GM19035 (cell line): ENCODE measurements at regions not wholly inside any gene's neighbourhood (a gene's known extent, or its start where the extent isn't known, plus 50 kb on each side); places are given as distances from the start of the nearest gene placed in this dataset.
A peak's percentile ranks its signal among the peaks of the same experiment; 100 is the strongest.
"Not testable (repeated sequence)": the region's sequence is repeated elsewhere in the genome, so short reads cannot be mapped to it uniquely, and the experiment has no call there.

Source experiments
- ATAC-seq: cut with Tn5 transposase; IDR thresholded peaks from one replicate; pipeline ENCODE4 v1.9.1; 2021; ENCODE audit not compliant: unreplicated experiment

DNA sequence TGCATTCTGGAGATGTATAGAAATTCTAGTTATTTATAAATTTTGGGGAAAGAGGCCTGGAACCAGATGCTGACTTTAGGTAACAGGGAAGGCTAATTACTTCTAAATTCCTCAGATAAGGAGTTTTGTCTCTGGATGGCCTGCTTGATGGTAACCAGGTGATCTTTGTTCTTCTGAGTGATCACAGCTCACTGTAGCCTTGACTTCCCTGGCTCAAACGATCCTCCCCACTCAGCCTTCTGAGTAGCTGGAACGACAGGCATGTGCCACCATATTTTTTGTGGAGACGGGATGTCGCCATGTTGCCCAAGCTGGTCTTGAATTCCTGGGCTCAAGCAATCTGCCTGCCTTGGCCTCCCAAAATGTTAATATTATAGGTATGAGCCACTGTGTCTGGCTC, 54.4 kb upstream of the MSH6 start:
- ATAC-seq = no peak

DNA sequence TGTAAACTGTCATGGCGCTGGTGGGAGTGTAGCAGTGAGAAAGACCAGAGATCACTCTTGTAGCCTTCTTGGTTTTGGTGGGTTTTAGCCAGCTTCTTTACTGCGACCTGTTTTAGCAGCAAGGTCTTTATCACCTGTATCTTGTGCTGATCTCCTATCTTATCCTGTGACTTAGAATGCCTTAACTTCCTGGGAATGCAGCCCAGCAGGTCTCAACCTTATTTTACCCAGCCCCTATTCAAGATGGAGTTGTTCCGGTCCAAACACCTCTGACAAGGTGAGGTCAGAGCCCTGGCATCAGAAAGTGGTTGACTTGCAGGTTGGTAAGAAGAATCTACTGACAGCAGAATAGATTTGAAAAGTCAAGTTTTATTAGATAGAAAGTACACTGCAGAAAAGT, 55.0 kb upstream of the MSH6 start:
- no peak for ATAC-seq

DNA sequence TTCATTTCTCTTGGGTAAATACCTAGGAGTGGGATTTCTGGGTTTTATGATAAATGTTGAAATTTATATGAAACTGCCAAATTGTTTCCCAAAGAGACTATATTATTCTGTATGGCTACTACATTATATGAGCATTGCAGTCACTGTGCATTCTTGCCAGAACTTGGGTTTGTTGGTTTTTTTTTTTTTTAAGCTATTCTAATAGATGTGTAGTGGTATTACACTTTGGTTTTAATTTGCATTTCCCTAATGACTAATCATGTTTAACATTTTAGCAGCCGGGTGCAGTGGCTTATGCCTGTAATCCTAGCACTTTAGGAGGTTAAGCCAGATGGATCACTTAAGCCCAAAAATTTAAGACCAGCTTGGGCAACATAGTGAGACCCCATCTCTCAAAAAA, 56.0 kb upstream of the MSH6 start:
- not testable (repeated sequence) for ATAC-seq

DNA sequence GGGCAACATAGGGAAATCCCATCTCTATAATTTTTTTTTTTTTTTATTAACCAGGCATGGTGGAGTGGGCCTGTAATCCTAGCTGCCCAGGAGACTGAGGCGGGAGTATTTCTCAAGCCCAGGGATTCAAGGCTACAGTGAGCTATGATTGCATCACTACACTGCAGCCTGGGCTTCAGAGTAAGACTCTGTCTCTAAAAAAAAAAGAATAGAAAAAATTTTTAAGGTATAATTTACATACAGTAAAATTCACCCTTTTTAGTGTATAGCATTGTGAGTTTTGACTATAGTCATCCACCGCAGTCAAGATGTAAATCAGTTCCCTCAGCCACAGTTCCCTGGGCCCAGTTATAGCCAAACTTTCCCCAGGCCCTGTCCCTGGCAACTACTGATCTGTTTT, 57.1 kb upstream of the MSH6 start:
- no peak for ATAC-seq

DNA sequence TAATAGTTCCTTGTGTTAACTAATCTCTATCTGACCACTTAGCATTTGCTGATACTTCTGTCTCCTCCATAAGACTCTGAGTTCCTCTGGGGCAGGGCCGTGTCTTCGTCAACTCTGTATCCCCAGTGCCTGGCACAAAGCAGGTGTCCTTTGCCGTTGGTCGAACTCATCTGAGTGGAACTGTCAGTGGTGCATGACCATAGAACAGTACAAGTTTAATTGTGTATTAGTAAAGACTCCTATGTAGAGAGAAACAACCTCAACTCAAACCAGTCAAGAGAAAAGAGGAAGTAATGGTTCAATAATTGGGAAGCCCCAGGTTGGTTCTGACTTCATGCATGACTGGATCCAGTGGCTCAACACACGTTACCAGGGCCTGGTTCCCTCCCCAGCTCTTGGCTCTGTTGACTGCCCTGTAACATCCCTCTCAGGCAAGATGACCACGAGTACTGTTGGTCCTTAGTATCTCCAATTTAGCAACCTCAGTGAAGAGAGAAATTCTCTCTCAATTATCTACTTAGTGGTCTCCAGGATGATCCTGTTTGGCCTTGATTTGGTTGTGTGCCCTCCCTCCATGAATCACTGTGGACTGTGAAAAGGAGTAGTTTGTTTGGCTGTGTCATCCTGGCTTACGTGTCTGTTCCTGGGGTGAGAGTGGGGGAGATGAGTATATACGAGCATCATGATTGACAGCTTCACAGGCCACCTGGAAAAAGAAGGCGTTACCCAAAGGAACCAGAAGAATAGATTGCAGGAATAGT, 58.5 kb upstream of the MSH6 start:
- ATAC-seq = peak; percentile 86

DNA sequence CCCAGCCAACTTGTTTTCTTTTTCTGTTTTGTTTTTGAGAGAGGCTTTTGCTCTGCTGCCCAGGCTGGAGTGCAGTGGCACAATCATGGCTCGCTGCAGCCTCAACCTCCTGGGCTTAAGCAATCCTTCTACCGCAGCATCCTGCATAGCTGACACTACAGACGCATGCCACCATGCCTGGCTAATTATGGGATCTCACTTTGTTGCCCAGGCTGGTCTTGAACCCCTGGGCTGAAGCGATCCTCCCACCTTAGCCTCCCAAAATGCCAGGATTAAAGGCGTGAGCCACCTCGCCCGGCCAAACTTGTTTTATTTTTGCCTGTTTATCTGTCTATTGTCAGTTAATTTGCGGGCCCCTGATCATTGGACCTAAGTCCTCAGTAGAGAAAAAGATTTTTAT, 61.6 kb upstream of the MSH6 start:
- ATAC-seq = no peak

DNA sequence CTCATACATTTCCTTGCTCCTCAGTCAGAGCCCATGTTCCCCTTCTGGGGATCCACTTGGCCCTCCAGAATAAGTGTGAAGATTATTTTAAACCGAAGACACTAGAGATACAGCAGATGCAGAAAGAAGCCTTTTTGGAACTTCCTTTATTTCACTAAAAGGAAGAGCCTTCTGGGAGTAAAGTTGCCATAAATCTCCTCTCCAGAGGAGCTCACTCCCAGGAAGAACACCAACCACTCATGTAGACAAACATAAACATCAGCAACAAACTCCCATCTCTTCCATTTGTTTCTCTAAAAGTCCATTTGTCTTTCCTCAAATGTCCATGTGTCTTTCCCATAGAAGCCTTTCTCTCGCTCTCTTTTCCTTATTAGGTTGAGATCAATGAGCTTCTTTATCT, 62.4 kb upstream of the MSH6 start:
- ATAC-seq = no peak

DNA sequence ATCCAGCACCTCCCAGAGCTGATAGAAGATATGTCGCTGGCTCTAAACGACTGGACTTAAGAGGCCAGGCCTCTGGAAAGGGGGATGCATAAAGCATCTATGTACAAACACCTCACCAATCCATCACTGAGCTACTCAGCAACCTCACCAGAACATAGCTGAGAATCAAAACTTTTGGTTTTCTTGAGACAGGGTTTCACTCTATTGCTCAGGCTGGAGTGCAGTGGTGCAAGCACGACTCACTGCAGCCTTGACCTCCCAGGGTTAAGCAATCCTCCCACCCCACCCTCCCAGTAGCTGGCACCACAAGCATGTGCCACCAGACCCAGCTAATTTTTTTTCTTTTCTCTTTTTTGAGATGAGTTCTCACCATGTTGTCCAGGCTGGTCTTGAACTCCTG, 62.9 kb upstream of the MSH6 start:
- ATAC-seq = no peak

DNA sequence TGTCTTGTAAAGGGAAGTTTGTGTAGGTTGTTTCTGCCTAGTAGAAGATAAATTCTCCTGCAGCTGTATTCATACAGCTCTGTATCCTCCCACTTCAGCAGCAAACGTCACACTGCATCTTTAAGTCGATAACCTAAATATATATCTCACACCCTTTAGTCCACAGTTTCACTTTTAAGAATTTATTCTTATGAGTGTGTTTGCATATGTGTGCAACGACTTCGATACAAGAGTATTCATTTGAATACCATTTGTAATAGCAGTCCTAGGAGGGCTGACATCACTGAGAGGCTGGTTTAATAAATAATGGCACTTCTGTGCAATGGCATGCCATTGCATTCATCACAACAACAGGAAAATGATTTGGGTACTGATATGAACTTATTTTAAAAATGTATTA, 63.8 kb upstream of the MSH6 start:
- peak; percentile 63 for ATAC-seq

DNA sequence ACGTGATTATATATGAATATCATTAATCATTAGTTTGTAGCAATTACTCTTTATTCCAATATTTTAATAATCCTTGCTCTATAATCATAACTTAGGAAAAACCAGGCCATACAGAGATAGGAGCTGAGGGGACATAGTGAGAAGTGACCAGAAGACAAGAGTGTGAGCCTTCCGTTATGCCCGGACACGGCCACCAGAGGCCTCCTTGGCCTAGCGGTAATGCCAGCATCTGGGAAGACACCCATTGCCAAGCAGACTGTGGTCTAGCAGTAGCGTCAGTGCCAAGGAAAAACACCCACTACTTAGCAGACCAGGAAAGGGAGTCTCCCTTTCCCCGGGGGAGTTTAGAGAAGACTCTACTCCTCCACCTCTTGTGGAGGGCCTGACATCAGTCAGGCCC, 66.6 kb upstream of the MSH6 start:
- not testable (repeated sequence) for ATAC-seq

DNA sequence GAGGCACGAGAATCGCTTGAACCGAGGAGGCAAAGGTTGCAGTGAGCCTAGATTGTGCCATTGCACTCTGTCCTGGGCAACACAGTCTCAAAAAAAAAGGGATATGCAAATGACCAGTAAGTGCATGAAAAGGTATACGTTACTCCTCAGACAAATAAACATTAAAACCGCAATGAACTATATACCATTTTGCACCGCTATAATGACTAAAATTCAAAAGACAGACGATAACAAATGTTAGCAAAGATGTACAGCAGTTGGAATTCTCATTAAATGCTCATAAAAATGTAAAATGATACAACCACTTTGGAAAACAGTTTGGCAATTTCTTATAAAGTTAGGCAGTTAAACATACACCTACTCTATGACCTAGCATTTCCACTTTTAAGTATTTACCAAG, 67.4 kb upstream of the MSH6 start:
- ATAC-seq = no peak

DNA sequence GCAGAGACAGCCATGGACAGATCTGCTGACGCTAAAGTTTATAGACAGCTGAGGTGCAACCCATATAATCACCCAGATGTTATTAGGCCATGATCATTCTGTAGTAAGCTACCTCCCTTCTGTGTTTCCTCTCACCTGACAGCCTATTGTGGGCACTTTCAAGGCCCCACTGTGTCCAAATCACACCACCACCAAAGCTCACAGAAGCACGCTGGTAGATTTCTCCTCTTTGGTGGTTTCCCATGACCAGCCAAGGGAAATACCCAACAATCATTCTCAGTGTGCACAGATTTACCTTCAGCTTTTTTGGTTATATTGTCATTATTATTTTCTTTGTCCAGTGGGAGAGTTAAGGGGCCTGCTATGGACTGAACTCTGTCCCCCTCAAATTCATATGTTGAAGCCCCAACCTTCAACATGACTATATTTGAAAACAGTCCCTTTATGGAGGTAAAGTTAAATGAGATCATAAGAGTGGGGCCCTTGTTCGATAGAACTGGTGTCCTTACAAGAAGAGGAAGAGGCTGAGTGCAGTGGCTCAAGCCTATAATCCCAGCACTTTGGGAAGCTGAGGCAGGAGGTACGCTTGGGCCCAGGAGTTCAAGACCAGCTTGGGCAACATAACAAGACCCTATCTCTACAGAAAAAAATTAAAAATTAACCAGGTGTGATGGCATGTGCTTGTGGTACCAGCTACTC, 74.0 kb upstream of the MSH6 start:
- ATAC-seq = peak; percentile 73

DNA sequence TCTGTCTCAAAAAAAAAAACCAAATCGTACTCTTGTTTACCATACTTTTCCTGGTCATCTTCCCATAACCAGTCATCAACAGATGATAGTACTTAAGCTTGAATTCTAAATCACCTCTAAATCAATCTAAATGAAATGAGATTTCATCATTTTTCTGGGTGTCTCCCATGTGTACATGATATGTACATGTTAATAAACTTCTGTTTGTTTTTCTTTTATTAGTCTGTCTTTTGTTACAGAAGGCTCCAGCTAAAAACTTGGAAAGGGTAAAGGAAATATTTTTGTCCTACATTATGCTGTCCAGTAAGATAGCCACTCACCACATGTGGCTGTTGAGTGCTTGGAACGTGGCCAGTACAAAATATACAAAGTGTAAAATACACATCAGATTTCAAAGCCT, 78.7 kb upstream of the MSH6 start:
- ATAC-seq = no peak

DNA sequence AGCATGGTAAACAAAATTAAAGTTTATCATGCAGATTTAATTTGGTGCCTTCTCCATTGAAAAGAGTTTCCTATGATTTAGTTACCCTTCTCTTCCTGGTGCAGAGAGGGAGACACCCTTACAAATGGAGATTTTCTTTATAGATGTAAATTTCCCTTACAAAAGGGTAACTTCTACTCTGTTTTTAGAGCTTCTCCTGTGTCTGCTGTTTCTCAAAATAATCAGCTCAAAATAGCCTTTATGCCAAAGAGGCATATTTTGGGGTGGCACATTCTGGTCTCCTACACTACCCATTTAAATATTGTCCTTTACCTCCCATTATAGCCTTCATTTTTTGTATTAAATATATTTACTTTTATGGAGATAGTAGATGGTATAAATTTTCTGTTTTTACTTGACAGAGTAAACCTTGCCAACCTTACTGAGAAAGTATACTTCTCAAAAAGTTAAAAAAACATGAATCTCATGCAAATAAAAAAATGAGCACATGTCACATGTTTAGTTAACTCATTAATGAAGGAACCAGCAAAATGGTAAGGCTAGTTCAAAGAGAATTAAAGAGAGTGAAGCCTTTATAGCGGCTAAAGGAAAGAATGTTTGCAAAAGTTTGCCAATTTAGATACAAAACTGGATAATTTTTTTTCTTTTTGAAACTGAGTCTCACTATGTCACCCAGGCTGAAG, 83.3 kb upstream of the MSH6 start:
- no peak for ATAC-seq

DNA sequence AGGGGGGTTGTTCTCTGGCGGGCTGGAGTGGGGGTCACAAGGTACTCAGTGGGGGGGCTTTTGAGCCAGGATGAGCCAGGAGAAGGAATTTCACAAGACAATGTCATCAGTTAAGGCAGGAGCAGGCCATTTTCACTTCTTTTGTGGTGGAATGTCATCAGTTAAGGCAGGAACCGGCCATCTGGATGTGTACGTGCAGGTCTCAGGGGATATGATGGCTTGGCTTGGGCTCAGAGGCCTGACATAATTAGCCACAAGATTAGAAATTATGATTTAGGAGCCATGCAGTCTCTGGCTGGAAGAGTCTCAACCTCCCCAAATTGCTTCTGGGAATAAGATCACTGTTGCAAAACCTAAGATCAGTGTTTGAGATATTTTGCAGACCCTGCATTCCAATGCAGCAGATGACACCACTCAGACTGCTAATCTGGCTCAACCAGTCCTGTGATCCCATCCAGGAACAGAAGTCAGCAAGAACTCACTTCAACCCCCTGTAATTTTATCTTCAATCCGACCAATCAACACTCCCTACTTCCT, 84.4 kb upstream of the MSH6 start:
- ATAC-seq = not testable (repeated sequence)

DNA sequence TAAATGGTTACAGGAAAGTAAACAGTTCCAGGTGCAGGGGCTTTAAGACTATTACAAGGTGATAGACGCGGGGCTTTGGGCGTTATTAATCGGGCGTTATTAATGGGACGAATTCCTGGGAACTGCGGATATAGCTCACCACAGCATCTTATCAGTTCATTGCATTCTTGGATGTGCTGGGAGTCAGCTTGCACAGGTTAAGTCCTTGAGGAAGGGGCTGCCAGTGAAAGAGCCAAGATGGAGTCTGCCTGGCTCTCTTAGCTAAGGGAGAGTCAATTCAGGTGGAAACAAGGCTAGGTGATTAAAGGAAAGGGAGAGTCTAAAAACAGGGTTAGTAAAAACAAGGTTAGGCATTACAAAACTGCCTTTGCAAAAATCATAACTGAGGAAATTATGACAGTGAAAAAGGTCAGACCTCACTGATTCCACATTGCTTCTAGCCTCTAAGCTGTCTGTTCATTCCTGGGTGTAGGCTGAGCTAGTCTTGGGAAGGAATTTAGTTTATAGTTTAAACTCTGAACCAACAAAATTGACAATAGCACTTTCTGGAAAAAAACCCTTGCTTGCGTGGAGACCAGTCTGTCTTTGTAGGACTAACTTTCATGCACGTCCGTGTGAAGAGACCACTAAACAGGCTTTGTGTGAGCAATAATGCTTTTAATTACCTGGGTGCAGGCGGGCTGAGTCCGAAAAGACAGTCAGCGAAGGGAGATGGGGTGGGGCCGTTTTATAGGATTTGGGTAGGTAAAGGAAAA, 85.1 kb upstream of the MSH6 start:
- not testable (repeated sequence) for ATAC-seq

DNA sequence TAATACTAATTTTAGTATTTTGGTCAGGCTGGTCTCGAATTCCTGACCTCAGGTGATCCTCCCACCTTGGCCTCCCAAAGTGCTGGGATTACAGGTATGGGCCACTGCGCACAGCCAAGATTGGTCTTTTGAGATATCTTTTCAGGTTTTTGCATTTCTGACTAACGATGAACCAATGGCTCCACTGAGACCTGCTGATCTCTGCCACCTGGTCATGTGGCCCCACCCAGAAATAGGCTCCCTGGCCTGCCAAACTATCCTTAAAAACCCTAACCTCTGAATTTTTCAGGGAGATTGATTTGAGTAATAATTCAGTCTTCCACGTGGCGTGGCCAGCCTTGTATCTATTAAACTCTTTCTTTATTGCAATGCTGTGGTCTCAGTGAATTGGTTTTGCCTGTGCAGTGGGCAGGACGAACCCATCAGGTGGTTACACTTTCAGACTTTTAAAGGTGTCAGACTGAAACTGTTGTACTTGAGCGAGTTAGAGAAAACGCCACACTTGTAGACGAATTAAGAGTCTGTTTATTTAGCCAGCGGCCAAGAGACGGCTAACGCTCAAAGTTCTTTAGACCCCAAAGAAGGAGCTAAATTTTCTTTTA, 85.8 kb upstream of the MSH6 start:
- ATAC-seq = peak; percentile 86

DNA sequence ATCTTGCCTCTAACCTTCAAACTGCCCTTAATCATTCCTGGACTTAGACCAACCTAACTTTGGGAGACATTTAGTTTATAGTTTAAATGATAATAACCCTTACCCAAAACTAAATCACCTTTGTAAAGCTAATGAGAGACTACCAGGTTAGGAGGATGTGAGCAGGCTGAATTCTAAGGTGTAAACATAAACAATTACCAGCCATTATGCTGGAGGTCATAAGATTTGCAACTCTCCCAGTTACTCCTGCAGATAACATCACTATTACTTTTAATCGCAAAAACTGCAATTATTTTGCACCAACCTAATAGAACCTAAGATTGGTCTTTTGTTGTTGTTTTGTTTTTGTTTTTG, 86.5 kb upstream of the MSH6 start:
- ATAC-seq = no peak

DNA sequence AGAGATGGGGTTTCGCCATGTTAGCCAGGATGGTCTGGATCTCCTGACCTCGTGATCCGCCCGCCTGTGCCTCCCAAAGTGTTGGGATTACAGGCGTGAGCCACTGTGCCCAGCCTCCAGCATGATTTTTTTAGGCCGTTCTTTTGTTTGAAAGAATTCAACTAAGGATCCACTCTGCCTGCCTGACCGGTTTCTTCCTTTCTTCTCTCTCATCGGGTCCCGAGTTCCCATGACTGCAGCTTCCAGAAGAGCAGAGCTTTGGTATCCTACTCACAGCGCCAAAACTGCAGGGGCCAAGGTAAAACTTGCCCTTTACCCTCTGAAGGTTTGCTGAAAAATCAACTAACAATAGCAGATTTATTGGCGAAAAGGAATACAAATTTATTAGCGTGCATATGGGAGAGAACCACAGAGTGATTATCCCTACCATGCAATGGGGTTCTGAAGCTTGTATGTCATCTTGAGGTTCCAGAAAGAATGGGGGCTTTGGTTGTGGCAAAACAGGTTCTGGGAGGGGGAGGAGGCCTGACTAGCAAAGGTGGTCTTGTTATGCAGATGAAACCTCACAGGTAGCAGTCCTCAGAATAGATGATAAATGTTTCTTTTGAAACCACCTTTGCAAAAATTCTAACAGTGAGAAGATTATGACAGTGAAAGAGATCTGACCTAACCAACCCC, 87.0 kb upstream of the MSH6 start:
- no peak for ATAC-seq

DNA sequence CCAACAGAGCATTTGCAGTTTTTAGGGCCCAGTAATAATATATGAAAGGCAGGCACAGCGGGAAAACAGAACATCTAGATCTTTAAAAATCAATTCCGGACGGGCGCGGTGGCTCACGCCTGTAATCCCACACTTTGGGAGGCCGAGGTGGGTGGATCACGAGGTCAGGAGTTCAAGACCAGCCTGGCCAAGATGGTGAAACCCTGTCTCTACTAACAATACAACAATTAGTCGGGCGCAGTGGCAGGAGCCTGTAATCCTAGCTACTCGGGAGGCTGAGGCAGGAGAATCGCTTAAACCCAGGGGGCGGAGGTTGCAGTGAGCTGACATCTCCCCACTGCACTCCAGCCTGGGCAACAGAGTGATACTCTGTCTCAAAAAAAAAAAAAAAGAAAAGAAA, 88.5 kb upstream of the MSH6 start:
- not testable (repeated sequence) for ATAC-seq
